Tibial nerve (tissue), 4 donors: ENCODE measurements at regions not wholly inside any gene's neighbourhood (a gene's known extent, or its start where the extent isn't known, plus 50 kb on each side); places are given as distances from the start of the nearest gene placed in this dataset.

Source experiments
- DNase-seq, 2 donors: peaks; one replicate each; pipeline ENCODE4 v3.0.0-alpha.2; 2019; ENCODE audit warnings: low spot score in 2 of 2
- H3K27ac ChIP-seq, 4 donors: fragments of 200-600 bp; sonication (generic) in 3 of 4; one replicate each; pipeline ENCODE4 v1.5.1; 2017 to 2019; ENCODE audit warnings: mild to moderate bottlenecking in 1 of 4
- H3K27me3 ChIP-seq, 2 donors: fragments of 200-600 bp; sonication (generic) in 1 of 2; one replicate each; pipeline versions ENCODE4 v1.5.1 to v1.6.0; 2017 to 2019
- H3K36me3 ChIP-seq, 3 donors: fragments of 200-600 bp; sonication (generic); one replicate each; pipeline ENCODE4 v1.5.1; 2018 to 2019
- H3K4me1 ChIP-seq, 4 donors: fragments of 200-600 bp; sonication (generic) in 3 of 4; one replicate each; pipeline ENCODE4 v1.5.1; 2017 to 2019
- H3K4me3 ChIP-seq, 4 donors: fragments of 200-600 bp; sonication (generic) in 3 of 4; one replicate each; pipeline ENCODE4 v1.5.1; 2017 to 2019; ENCODE audit warnings: mild to moderate bottlenecking in 1 of 4, moderate library complexity in 1 of 4
- H3K9me3 ChIP-seq, 4 donors: fragments of 200-600 bp; sonication (generic) in 3 of 4; one replicate each; pipeline ENCODE4 v1.5.1; 2017 to 2019
- EP300 ChIP-seq, 2 donors: sonication (generic); formaldehyde crosslinking; IDR thresholded peaks; one replicate each; pipeline ENCODE4 v1.6.1; 2017; ENCODE audit warnings: antibody characterized with exemption in 2 of 2, mild to moderate bottlenecking in 1 of 2
- POLR2A ChIP-seq, 2 donors: fragments of 450-650 bp; IDR thresholded peaks; one replicate each; pipeline ENCODE4 v1.6.1; 2017; ENCODE audit warnings: antibody characterized with exemption in 2 of 2, mild to moderate bottlenecking in 2 of 2, moderate library complexity in 2 of 2
- WGBS, 2 donors: methylation state at CpG; one replicate each; pipeline ENCODE4 v1.1.5; 2018; 5-methylcytosine and 5-hydroxymethylcytosine counted together
- TF ChIP-seq, protein P1 (sequence below), 5 experiments: fragments of 200-600 bp in 3 of 5; fragments of 450-650 bp in 2 of 5; sonication (generic) in 3 of 5; IDR thresholded peaks; one replicate each; pipeline ENCODE4 v1.5.1; 2016 to 2019; ENCODE audit warnings: antibody characterized with exemption in 5 of 5, mild to moderate bottlenecking in 3 of 5, moderate library complexity in 2 of 5

DNA sequence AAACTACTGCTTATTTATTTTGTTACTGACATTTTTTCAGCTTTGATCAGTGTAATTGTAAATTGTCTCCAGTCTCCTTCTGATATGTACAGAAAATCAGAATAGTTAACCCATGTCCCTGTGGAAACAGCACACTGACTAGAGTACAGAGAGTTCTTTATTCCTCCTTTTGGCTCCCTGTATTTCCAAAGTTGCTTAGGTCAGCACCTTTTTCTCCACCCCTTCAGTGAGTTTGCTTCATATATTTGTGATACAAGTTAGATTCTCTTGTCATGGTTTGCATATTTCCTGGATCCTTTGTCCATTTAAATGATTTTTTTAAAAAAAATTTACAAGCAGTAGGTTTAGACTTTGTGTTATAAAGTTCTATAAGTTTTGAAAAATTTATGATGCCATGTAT is 2051.1 kb upstream of the LRRTM1 start:
- Histone ChIP-seq H3K27ac (no peak overlapping the region), H3K4me1 (no peaks in the 10 kb centered on the region), H3K36me3 (no peaks in the 10 kb centered on the region), H3K9me3 (peaks cover 0 to 5% (median 0%) of the 10 kb centered on the region in 4 donors), H3K4me3 (no peak overlapping the region), H3K27me3 (no peaks in the 10 kb centered on the region)
- DNase-seq = no peak
- TF ChIP-seq EP300 (IDR thresholded peaks at IDR 0.05) = no peak
- TF ChIP-seq, protein P1, sequence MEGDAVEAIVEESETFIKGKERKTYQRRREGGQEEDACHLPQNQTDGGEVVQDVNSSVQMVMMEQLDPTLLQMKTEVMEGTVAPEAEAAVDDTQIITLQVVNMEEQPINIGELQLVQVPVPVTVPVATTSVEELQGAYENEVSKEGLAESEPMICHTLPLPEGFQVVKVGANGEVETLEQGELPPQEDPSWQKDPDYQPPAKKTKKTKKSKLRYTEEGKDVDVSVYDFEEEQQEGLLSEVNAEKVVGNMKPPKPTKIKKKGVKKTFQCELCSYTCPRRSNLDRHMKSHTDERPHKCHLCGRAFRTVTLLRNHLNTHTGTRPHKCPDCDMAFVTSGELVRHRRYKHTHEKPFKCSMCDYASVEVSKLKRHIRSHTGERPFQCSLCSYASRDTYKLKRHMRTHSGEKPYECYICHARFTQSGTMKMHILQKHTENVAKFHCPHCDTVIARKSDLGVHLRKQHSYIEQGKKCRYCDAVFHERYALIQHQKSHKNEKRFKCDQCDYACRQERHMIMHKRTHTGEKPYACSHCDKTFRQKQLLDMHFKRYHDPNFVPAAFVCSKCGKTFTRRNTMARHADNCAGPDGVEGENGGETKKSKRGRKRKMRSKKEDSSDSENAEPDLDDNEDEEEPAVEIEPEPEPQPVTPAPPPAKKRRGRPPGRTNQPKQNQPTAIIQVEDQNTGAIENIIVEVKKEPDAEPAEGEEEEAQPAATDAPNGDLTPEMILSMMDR (IDR thresholded peaks at IDR 0.05) = no peak
- no peak for TF ChIP-seq POLR2A (IDR thresholded peaks at IDR 0.05)

DNA sequence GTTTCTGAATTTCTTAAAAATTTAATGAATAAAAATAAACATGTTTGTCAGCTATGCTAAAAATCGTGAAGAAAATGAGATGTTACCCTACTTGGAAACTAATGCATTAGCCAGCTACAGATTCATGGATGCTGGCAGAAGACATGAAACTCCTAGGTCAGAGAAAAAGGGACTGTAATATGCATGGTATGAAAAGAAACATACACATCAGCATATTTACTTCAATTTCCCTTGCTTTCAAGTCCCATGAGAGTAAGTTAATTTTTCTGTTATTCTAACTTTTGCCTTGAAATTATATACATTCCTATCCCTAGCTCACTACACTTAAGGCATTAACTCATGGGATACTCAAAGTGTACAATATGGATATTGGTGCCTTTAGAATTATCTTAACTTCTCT is 2041.4 kb upstream of the LRRTM1 start:
- Histone ChIP-seq H3K9me3 (no peaks in the 10 kb centered on the region), H3K4me1 (no peaks in the 10 kb centered on the region), H3K4me3 (no peak overlapping the region), H3K36me3 (no peaks in the 10 kb centered on the region), H3K27me3 (no peaks in the 10 kb centered on the region), H3K27ac (no peak overlapping the region)
- DNase-seq = no peak
- TF ChIP-seq, protein P1 (IDR thresholded peaks at IDR 0.05) = no peak
- TF ChIP-seq EP300 (IDR thresholded peaks at IDR 0.05) (no peak), POLR2A (IDR thresholded peaks at IDR 0.05) (no peak)
- WGBS, 2 donors = 72 to 76% methylated on average over 1 of the region's 1 CpG

DNA sequence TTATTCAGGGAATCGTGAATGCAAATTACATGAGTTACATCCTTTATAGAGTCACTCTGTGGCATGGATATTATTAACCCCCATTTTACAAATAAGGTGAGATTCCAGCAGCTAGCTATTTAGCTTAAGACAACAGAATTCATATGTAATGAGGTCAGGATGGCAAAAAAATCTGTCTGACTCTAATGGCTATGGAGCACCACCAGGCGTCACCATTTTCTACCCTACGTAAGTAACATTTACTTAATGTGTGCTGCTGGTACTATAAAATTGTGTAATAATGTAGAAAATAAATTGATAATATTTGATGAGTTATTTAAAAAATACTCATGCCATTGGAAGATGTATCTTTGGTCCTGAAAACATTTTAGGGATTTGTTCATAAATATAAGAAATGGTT is 2040.1 kb upstream of the LRRTM1 start:
- 88 to 90% methylated on average over 3 of the region's 3 CpGs for WGBS, 2 donors
- TF ChIP-seq POLR2A (IDR thresholded peaks at IDR 0.05) (no peak), EP300 (IDR thresholded peaks at IDR 0.05) (no peak)
- TF ChIP-seq, protein P1 (IDR thresholded peaks at IDR 0.05) = no peak
- H3K27ac ChIP-seq = no peak overlapping the region
- no peak overlapping the region for H3K4me3 ChIP-seq
- H3K36me3 ChIP-seq = no peaks in the 10 kb centered on the region
- H3K27me3 ChIP-seq = no peaks in the 10 kb centered on the region
- no peaks in the 10 kb centered on the region for H3K4me1 ChIP-seq
- DNase-seq = no peak
- H3K9me3 ChIP-seq = no peaks in the 10 kb centered on the region

DNA sequence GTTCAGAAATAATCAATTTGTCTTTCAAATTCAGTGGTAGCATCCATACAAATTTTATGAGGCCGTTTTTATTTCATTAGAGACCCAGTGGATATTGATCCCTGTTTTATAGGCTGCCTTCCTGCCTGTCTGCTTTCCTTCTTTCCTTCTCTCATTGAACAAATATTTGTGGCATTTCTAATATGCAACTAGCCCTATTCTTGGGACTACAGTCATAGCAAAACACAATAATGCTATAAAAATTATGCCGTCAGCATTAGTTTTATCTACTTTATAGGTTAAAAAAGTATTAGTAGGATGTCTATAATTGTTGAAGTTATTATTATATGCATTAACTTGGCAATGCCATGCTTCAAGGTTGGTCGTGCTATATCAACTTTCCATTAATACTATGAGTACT is 2037.8 kb upstream of the LRRTM1 start:
- Histone ChIP-seq H3K27me3 (no peaks in the 10 kb centered on the region), H3K4me1 (no peaks in the 10 kb centered on the region), H3K4me3 (no peak overlapping the region), H3K9me3 (no peaks in the 10 kb centered on the region), H3K27ac (no peak overlapping the region), H3K36me3 (no peaks in the 10 kb centered on the region)
- 61 to 62% methylated on average over 3 of the region's 3 CpGs for WGBS, 2 donors
- no peak for DNase-seq
- TF ChIP-seq, protein P1 (IDR thresholded peaks at IDR 0.05) = no peak
- TF ChIP-seq POLR2A (IDR thresholded peaks at IDR 0.05) = no peak
- TF ChIP-seq EP300 (IDR thresholded peaks at IDR 0.05) = no peak

DNA sequence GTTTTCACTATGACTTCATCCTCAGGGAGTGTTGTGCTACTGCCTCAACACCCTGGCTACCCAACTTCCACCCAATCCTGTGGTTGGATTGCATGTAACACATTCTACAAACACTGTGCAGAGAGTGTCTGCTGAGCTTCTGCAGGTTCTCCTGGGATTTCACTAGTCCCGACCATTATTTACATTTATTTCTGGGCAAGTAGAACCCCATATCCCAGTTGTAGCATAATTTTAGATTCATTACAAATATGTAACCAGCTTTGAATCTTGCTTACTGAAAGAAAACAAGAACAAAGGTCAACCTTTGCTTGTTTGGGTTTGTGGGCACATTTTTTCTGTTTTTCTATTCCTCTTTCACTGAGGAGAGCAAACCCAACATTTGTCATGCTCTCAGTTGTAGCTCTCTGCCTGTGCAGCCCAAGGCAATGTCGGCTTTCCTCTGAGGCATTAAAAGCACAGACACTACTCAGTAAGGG is 2036.1 kb upstream of the LRRTM1 start:
- DNase-seq = no peak
- TF ChIP-seq, protein P1 (IDR thresholded peaks at IDR 0.05) = no peak
- TF ChIP-seq EP300 (IDR thresholded peaks at IDR 0.05) (no peak), POLR2A (IDR thresholded peaks at IDR 0.05) (no peak)
- 24 to 25% methylated on average over 2 of the region's 2 CpGs for WGBS, 2 donors
- no peaks in the 10 kb centered on the region for H3K9me3 ChIP-seq
- no peak overlapping the region for H3K4me3 ChIP-seq
- H3K36me3 ChIP-seq = no peaks in the 10 kb centered on the region
- H3K27ac ChIP-seq = no peak overlapping the region
- no peaks in the 10 kb centered on the region for H3K4me1 ChIP-seq
- H3K27me3 ChIP-seq = no peaks in the 10 kb centered on the region
